Ishikawa (cell line): ENCODE measurements at regions not wholly inside any gene's neighbourhood (a gene's known extent, or its start where the extent isn't known, plus 50 kb on each side); places are given as distances from the start of the nearest gene placed in this dataset.

ENCODE experiments used
- CEBPB ChIP-seq: IDR thresholded peaks from 2 replicates; pipeline ENCODE4 v1.6.1; 2012
- CREB1 ChIP-seq: IDR thresholded peaks from 2 replicates; pipeline ENCODE4 v1.6.1; 2012; ENCODE audit warnings: low read depth
- EGR1 ChIP-seq: IDR thresholded peaks from 2 replicates; pipeline ENCODE4 v1.6.1; 2012
- EP300 ChIP-seq: IDR thresholded peaks from 2 replicates; pipeline ENCODE4 v1.6.1; 2012; ENCODE audit warnings: borderline replicate concordance
- FOXM1 ChIP-seq: IDR thresholded peaks from 2 replicates; pipeline ENCODE4 v1.6.1; 2012; ENCODE audit warnings: low read depth, borderline replicate concordance
- MAX ChIP-seq: IDR thresholded peaks from 2 replicates; pipeline ENCODE4 v1.6.1; 2012
- NFIC ChIP-seq: IDR thresholded peaks from 2 replicates; pipeline ENCODE4 v1.6.1; 2012
- REST ChIP-seq: IDR thresholded peaks from 2 replicates; pipeline ENCODE4 v1.6.1; 2012; ENCODE audit warnings: low read depth, mild to moderate bottlenecking
- TAF1 ChIP-seq: IDR thresholded peaks from 2 replicates; pipeline ENCODE4 v1.6.1; 2012; ENCODE audit warnings: low read depth, mild to moderate bottlenecking
- TCF12 ChIP-seq: IDR thresholded peaks from 2 replicates; pipeline ENCODE4 v1.6.1; 2012; ENCODE audit warnings: low read depth
- TEAD4 ChIP-seq: IDR thresholded peaks from 2 replicates; pipeline ENCODE4 v1.6.1; 2012
- USF1 ChIP-seq: IDR thresholded peaks from 2 replicates; pipeline ENCODE4 v1.6.1; 2012
- YY1 ChIP-seq: IDR thresholded peaks from 2 replicates; pipeline ENCODE4 v1.6.1; 2012; ENCODE audit warnings: low read depth
- ZBTB7A ChIP-seq: IDR thresholded peaks from 2 replicates; pipeline ENCODE4 v1.6.1; 2012; ENCODE audit warnings: low read depth

GRCh38 chr1:242788771-242789170 is 264.3 kb upstream of the PLD5 start:
- TF ChIP-seq REST (no peak), USF1 (no peak), EGR1 (no peak), MAX (no peak)

- TF ChIP-seq CEBPB: no peak
- no peak for TF ChIP-seq USF1
- TF ChIP-seq TCF12: no peak
- no peak for TF ChIP-seq YY1
- no peak for TF ChIP-seq REST
- TF ChIP-seq MAX: no peak
- no peak for TF ChIP-seq NFIC
- TF ChIP-seq TAF1: no peak
- no peak for TF ChIP-seq EP300
Measured at GRCh38 chr1:242787968-242788367, 263.5 kb upstream of the PLD5 start.

- TF ChIP-seq TEAD4 (no peak), EGR1 (no peak), CREB1 (no peak)
Measured at GRCh38 chr1:242784807-242785206, 260.3 kb upstream of the PLD5 start.

GRCh38 chr1:242784084-242784483 is 259.6 kb upstream of the PLD5 start:
- no peak for TF ChIP-seq TCF12
- TF ChIP-seq TAF1: no peak
- TF ChIP-seq ZBTB7A: no peak
- TF ChIP-seq CREB1: no peak
- no peak for TF ChIP-seq NFIC
- TF ChIP-seq USF1: no peak
- no peak for TF ChIP-seq REST
- no peak for TF ChIP-seq FOXM1
- TF ChIP-seq EGR1: no peak
- TF ChIP-seq YY1: no peak

GRCh38 chr1:242774256-242774655 is 249.8 kb upstream of the PLD5 start:
- TF ChIP-seq ZBTB7A (no peak), TAF1 (no peak), YY1 (no peak)

GRCh38 chr1:242770366-242770765 is 245.9 kb upstream of the PLD5 start:
- TF ChIP-seq ZBTB7A: no peak
- TF ChIP-seq TEAD4: no peak
- TF ChIP-seq NFIC: no peak
- no peak for TF ChIP-seq TAF1
- TF ChIP-seq MAX: no peak
- no peak for TF ChIP-seq FOXM1
